SJCRH30 (cell line): ENCODE measurements at regions not wholly inside any gene's neighbourhood (a gene's known extent, or its start where the extent isn't known, plus 50 kb on each side); places are given as distances from the start of the nearest gene placed in this dataset.

Source experiments
- DNase-seq, 2 experiments: peaks; one replicate each; pipeline ENCODE4 v3.0.0-alpha.2; 2015 to 2020
- H3K27ac ChIP-seq: fragments of 250-450 bp; sonication (Bioruptor Pico); 2 replicates; pipeline ENCODE4 v1.5.1; 2020; ENCODE audit warnings: mild to moderate bottlenecking, moderate library complexity
- H3K27me3 ChIP-seq: fragments of 250-450 bp; sonication (Bioruptor Pico); 2 replicates; pipeline ENCODE4 v1.5.1; 2020; ENCODE audit warnings: mild to moderate bottlenecking, moderate library complexity
- H3K36me3 ChIP-seq: fragments of 250-450 bp; sonication (Bioruptor Pico); 2 replicates; pipeline ENCODE4 v1.5.1; 2020; ENCODE audit warnings: mild to moderate bottlenecking, moderate library complexity
- H3K4me1 ChIP-seq: fragments of 250-450 bp; sonication (Bioruptor Pico); 2 replicates; pipeline ENCODE4 v1.5.1; 2020; ENCODE audit warnings: mild to moderate bottlenecking, moderate library complexity
- H3K4me3 ChIP-seq: fragments of 250-450 bp; sonication (Bioruptor Pico); 2 replicates; pipeline ENCODE4 v1.5.1; 2020; ENCODE audit warnings: mild to moderate bottlenecking, moderate library complexity
- H3K9me3 ChIP-seq: fragments of 250-450 bp; sonication (Bioruptor Pico); replicated peaks from 2 replicates; pipeline ENCODE4 v1.5.1; 2020; ENCODE audit warnings: mild to moderate bottlenecking, moderate library complexity

DNA sequence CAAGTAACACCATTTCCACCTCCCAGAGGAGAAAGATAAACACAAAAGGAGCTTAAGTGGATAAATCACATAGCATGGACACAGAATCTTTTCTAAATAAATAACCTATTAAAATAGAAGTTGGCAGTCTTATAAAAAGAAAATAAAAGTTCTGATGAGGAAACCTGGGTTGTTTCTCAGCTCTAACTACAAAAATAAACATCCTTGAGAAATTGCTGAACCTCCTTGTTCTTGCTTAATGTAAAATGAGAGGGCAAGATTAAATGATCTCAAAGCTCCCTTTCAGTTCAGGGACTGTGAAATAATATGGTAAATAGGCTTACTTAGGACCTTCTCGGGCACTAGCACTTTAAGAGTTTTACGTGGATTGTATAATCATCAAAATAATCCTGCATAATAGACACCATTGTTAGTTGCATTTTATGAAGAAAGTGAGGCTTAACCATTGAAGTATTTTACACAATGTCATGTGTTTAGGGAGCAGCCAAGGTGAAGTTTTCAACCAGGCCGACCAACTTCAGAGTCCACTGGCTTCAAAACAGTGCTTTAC, 214.0 kb upstream of the NOVA1 start:
- Histone ChIP-seq H3K9me3 (no peaks in the 10 kb centered on the region), H3K27me3 (no peaks in the 10 kb centered on the region), H3K27ac (no peak overlapping the region), H3K4me1 (no peaks in the 10 kb centered on the region), H3K4me3 (no peak overlapping the region), H3K36me3 (no peaks in the 10 kb centered on the region)
- no peak for DNase-seq

DNA sequence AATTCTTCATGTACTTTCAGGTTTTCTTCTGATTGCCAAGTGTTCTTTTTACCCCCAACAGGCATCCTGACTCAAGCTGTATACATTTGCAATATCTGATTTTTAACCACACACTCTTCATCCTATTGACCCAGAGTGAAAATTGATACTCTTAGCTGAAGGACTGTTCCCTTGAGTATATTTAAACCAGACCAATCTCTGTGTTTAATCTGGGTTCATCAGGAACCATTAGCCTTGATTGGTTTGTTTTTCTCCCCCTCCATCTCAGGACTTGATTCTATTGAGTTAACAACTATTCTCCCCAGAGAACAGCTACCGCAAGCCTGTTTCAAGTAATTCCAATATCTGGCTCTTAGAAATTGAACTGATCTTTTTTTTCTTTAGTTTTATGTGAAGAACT, 222.3 kb upstream of the NOVA1 start:
- H3K9me3 ChIP-seq: no peaks in the 10 kb centered on the region
- H3K36me3 ChIP-seq: no peaks in the 10 kb centered on the region
- no peaks in the 10 kb centered on the region for H3K4me1 ChIP-seq
- no peak for DNase-seq
- no peak overlapping the region for H3K4me3 ChIP-seq
- H3K27ac ChIP-seq: no peak overlapping the region
- no peaks in the 10 kb centered on the region; the same call in 1 of the 2 replicates for H3K27me3 ChIP-seq

DNA sequence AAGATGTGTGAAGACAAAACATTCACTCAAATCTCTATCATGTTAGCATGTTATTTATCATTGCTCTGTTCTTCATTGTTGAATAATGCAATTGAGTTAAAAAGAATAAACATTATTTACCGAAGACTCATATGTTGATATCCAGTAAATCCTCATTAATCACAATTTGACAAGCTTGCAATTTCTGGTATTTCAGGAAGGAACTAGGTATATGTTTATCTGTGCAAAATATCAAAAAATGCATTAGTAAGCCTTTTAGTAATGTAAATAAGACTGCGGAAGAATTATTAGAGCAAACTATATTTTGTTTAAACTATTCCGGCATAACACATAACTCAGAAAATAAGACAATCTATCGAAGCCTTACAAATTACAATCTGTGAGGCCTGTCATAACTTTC, 222.7 kb upstream of the NOVA1 start:
- Histone ChIP-seq H3K27ac (no peak overlapping the region), H3K36me3 (no peaks in the 10 kb centered on the region), H3K4me1 (no peaks in the 10 kb centered on the region), H3K9me3 (no peaks in the 10 kb centered on the region), H3K27me3 (no peaks in the 10 kb centered on the region; the same call in 1 of the 2 replicates), H3K4me3 (no peak overlapping the region)
- DNase-seq: no peak

DNA sequence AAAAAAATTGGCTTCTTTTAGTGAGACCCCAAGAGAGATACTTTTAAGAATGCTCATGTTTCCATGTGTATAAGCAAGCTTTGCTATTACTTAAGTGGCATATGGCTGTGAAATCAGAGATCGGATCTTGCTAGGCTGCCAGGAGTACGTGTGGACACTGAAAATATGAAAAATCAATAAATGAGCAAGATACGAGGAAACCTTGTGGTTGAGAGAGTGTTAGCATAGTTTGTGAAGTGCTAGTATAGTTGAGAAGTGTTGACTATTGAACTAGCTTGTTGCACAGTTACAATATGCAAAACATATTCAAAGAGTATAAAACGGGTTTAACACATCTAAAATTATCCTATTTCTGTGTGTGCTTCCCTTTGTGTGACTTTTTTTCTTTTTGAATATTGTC, 230.9 kb upstream of the NOVA1 start:
- no peaks in the 10 kb centered on the region for H3K27me3 ChIP-seq
- H3K4me1 ChIP-seq: no peaks in the 10 kb centered on the region
- no peaks in the 10 kb centered on the region for H3K36me3 ChIP-seq
- no peak overlapping the region for H3K27ac ChIP-seq
- no peaks in the 10 kb centered on the region for H3K9me3 ChIP-seq
- no peak overlapping the region for H3K4me3 ChIP-seq
- DNase-seq: no peak

DNA sequence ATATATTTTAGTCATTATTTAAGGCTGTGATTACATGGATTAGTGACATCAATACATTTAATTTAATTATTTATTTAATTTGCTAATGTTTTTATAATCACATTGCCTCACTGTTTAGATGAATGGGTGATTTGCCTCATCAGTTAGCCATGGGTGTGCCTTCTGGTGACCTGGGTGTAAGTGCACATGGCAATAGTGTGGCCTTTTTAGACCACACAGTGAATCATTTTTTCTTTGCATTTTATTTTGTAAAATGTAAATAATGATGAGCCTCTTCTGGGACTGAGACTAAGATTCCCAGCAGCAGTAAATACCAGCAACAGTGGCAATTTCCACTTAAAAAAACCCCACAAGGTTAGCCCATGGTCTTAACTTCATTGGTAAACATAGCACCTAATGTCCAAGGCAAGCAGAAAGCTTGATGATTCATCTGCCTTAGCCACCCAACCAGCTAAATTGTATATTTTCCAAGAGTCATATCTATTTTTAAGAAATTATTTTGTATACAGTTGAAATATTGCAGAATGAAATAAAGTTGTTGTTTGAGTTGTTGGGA, 235.9 kb upstream of the NOVA1 start:
- no peak overlapping the region for H3K27ac ChIP-seq
- DNase-seq: no peak
- no peaks in the 10 kb centered on the region for H3K36me3 ChIP-seq
- H3K27me3 ChIP-seq: no peaks in the 10 kb centered on the region
- H3K4me3 ChIP-seq: no peak overlapping the region
- no peaks in the 10 kb centered on the region for H3K4me1 ChIP-seq
- no peaks in the 10 kb centered on the region for H3K9me3 ChIP-seq

DNA sequence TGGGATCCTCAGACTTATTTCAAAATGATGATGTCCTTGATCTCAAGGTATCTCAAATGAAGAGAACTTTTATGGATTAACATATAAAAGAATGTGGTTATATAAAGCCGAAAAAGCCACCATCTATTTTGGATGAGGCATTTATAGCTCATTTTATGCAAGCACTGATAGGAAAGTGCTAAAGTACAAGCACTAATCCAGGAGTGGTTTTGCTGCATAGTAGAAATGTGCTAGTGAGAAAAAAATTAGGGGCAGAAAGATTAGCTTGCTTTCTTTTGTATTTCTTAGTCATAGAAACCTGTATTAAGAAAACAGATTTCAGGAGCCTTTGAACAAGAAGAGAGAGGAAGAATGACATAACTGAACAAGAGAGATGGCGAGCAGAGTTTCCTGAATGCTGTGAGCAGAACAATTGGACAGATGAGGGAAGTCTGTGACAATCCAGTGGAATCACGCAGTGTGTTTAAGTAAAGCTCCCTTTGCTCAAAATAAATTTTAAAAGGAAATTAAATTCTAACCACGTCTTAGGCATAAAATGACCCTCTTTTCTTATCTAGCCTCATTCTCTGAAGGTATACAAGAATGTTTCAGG, 238.2 kb upstream of the NOVA1 start:
- H3K27me3 ChIP-seq: no peaks in the 10 kb centered on the region
- no peak for DNase-seq
- no peaks in the 10 kb centered on the region for H3K36me3 ChIP-seq
- H3K4me1 ChIP-seq: no peaks in the 10 kb centered on the region
- H3K4me3 ChIP-seq: no peak overlapping the region
- no peak overlapping the region for H3K27ac ChIP-seq
- H3K9me3 ChIP-seq: no peaks in the 10 kb centered on the region

DNA sequence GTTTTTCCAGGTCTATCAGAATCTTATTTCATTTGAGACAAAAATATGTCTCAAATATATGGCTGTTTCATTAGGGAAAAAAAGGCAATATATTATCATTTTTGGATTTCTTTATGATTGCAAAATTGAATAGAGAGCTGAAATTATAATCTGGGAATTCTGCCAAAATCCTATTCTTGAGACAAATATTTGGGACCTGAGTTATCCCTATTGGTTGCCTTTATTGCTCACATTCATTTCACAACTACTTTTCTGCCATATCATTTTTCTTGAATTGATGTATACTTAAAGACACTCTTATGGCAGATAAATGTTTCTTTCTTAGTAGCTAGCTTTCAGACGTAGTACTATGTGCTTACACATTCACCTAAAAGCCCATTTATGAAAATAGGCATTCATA, 241.6 kb upstream of the NOVA1 start:
- DNase-seq: no peak
- Histone ChIP-seq H3K4me1 (no peaks in the 10 kb centered on the region), H3K4me3 (no peak overlapping the region), H3K36me3 (no peaks in the 10 kb centered on the region), H3K9me3 (no peaks in the 10 kb centered on the region), H3K27me3 (no peaks in the 10 kb centered on the region), H3K27ac (no peak overlapping the region)

DNA sequence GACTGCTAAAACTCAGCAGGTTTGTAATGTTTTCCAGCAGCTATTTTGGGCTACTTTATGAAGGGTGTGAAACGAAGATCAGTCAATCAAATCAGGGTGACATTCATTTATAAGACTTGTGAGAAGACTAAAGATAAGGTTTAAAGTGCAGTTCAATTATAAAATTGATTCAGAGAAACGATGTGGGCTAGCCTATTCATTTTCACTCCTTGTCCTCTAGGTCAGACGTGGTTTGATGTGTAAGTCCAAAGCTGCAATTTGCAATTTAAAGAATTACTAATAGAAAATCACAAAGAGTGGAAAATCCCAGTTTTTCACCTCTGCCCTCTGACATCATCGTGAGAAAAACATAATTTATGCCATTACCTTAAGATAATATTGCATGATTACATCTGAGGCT, 243.5 kb upstream of the NOVA1 start:
- Histone ChIP-seq H3K27me3 (no peaks in the 10 kb centered on the region), H3K27ac (no peak overlapping the region), H3K9me3 (no peaks in the 10 kb centered on the region), H3K4me1 (no peaks in the 10 kb centered on the region), H3K4me3 (no peak overlapping the region), H3K36me3 (no peaks in the 10 kb centered on the region)
- DNase-seq: no peak

DNA sequence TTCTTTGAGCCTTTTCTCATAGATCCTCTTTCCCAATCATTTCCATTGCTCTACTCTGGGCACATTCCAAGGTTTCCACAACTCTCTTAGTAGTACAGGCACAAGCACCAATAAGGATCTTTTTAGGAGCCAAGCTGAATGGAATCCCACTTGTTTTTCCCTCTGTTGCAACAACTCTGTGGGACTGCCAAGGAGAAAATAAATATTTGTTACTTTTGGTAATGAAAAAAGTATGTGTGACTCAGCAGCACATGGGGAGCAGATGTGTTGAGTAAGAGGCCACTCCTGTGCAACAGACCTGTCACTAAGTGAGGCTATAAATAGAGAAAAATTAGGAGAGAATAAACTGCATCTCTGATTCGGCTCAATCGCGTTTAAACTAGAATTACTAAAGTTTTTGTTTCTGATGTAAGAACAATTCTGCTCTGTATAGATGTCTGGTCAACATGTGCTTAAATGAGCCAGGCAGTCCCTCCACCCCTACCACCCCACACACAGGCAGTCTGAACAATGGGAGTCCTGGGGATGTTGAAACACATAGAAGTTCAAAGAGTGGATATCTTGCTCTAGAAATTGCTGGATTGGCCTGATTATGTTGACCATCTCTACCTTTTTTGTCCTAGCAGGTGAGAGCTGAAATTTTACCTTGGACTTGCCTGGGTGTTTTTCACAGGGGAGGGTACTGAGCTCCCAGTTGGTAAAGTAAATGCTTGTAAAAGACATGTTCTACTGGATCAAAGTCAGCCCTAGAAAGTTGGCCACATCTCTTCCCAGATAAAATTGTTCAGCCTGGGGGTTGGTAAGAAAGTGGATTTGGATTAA, 244.3 kb upstream of the NOVA1 start:
- DNase-seq: no peak
- Histone ChIP-seq H3K4me3 (no peak overlapping the region), H3K27me3 (no peaks in the 10 kb centered on the region), H3K27ac (no peak overlapping the region), H3K9me3 (no peaks in the 10 kb centered on the region), H3K4me1 (no peaks in the 10 kb centered on the region), H3K36me3 (no peaks in the 10 kb centered on the region)

DNA sequence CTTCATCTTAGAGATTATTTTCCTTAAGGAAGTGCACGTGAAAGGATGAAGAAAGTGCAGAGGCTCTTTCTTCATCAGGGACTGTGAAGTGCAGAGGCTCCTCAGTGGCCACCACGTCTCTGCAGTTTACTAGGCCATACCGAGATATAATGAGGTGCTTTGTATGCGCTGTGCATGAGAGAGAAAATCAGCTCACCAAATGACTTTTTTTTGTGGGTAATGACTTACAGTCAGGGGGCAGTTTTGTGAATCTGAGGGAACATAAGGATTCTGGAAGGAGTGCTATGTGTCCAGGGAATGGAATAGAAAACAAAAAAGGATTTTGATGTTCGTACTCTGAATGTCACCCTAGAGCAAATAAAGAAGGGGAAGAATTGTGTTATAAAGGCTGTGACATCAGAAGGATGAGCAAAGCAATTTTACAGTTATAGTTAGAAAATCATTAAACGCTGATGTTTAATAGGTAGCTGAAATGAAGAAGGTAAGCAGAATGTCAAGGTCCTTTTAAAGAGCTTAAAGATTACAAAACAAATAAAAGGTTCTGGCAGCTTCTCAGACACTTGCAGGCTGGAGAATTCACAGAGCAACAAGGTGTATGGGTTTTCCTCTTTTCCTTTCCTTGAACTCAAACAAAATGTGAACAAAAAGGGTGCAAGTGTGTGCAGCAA, 247.5 kb upstream of the NOVA1 start:
- Histone ChIP-seq H3K27ac (no peak overlapping the region), H3K4me1 (no peaks in the 10 kb centered on the region), H3K27me3 (no peaks in the 10 kb centered on the region), H3K36me3 (no peaks in the 10 kb centered on the region), H3K4me3 (no peak overlapping the region), H3K9me3 (no peaks in the 10 kb centered on the region)
- no peak for DNase-seq

DNA sequence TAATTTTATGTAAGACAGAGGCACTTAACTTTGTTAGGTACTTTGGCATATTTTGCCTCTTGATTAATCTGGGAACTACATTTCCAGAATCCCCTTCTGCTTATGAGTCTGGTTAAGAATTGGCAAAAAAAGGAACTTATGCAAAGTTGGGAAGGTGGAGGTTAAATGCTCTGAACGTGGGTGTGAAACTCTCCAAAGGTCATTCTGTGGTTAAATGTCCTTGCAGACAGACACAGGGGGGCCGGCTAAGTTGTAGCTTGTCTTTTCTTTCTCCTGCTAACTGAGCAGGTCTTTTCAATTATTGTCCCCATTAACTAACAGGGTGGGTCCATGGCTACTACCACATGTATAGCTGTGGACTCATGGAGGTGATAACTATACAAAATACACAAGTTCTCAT, 248.6 kb upstream of the NOVA1 start:
- Histone ChIP-seq H3K27me3 (no peaks in the 10 kb centered on the region), H3K4me3 (no peak overlapping the region), H3K27ac (no peak overlapping the region), H3K4me1 (no peaks in the 10 kb centered on the region), H3K9me3 (no peaks in the 10 kb centered on the region), H3K36me3 (no peaks in the 10 kb centered on the region)
- DNase-seq: no peak

DNA sequence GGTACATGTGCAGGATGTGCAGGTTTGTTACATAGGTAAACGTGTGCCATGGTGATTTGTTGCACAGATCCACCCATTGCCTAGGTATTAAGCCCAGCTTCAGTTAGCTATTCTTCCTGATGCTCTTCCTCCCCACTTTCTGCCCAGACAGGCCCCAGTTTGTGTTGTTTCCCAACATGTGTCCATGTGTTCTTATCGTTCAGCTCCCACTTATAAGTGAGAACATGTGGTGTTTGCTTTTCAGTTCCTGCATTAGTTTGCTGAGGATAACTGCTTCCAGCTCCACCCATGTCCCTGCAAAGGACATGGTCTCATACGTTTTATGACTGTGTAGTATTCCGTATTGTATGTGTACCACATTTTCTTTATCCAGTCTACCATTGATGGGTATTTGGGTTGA, 251.7 kb upstream of the NOVA1 start:
- H3K27me3 ChIP-seq: no peaks in the 10 kb centered on the region
- H3K4me1 ChIP-seq: no peaks in the 10 kb centered on the region
- no peak for DNase-seq
- no peaks in the 10 kb centered on the region for H3K9me3 ChIP-seq
- H3K4me3 ChIP-seq: no peak overlapping the region
- H3K27ac ChIP-seq: no peak overlapping the region
- H3K36me3 ChIP-seq: no peaks in the 10 kb centered on the region

DNA sequence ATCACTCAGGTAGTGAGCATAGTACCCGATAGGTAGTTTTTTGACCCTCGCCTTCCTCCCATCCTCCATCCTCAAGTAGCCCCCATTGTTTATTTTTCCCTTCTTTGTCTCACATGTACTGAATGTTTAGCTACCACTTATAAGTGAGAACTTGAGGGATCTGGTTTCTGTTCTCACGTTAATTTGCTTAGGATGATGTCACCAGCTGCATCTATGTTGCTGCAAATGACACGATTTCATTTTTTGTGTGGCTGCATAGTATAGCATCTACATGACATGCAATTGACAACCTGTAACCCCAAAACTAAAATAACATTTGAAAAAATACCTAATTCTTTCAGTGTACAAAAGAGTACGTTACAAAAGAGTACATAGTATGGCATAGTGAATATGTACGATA, 254.0 kb upstream of the NOVA1 start:
- no peak overlapping the region for H3K4me3 ChIP-seq
- no peaks in the 10 kb centered on the region for H3K36me3 ChIP-seq
- H3K27ac ChIP-seq: no peak overlapping the region
- DNase-seq: no peak
- H3K4me1 ChIP-seq: no peaks in the 10 kb centered on the region
- H3K9me3 ChIP-seq: no peaks in the 10 kb centered on the region
- H3K27me3 ChIP-seq: no peaks in the 10 kb centered on the region

DNA sequence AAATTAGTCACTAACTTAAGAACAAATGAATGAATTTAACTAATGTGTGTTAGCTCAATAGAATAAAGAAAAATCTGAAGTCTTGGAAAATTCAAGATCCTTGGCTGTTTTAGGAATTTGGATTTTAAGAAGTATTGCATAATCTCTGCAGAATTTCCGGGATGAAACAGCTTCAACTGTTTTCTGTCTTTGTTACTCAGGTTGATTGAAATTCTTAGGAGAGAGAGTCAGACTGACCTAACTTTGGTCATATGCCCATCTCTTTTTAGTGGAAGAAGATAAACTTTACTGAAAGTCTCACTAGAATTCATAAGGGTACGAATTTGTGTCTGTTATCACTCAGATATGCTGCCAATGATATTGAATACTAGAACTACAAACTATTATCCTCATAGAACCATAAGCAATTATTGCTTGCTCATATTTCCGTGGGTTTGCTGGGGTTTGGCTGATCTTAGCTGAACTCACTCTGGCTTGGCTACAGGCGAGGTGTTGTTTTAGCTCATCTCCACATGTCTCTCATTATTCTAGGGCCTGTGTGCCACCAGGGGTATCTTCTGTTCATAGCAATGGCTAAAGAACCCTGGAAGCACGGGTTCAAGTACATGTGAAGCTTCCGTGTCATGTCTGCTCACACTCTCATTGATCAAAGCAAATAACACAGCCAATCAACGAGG, 257.4 kb upstream of the NOVA1 start:
- no peaks in the 10 kb centered on the region for H3K36me3 ChIP-seq
- peaks cover 3% of the 10 kb centered on the region for H3K27me3 ChIP-seq
- H3K9me3 ChIP-seq: no peaks in the 10 kb centered on the region
- H3K4me1 ChIP-seq: no peaks in the 10 kb centered on the region; the same call in 1 of the 2 replicates
- no peak overlapping the region for H3K4me3 ChIP-seq
- H3K27ac ChIP-seq: no peak overlapping the region
- no peak for DNase-seq
